GM18909 (cell line): ENCODE measurements at regions not wholly inside any gene's neighbourhood (a gene's known extent, or its start where the extent isn't known, plus 50 kb on each side); places are given as distances from the start of the nearest gene placed in this dataset.
"Not testable (repeated sequence)": the region's sequence is repeated elsewhere in the genome, so short reads cannot be mapped to it uniquely, and the experiment has no call there.

Experiments
- ATAC-seq: cut with Tn5 transposase; IDR thresholded peaks from one replicate; pipeline ENCODE4 v1.9.1; 2021; ENCODE audit warnings: mild to moderate bottlenecking; ENCODE audit not compliant: unreplicated experiment, poor library complexity

- ATAC-seq: peak; percentile 67
These were observed 516.9 kb downstream of the AMY1C start for GRCh38 chr1:104266612-104267011.

GRCh38 chr1:104288322-104288721 lies 538.6 kb downstream of the AMY1C start:
- ATAC-seq: not testable (repeated sequence)

- no peak for ATAC-seq
These were observed 541.5 kb downstream of the AMY1C start for GRCh38 chr1:104291156-104291555.

GRCh38 chr1:104294259-104294658 lies 544.6 kb downstream of the AMY1C start:
- ATAC-seq: no peak

- no peak for ATAC-seq
These were observed 545.8 kb downstream of the AMY1C start for GRCh38 chr1:104295511-104295910.

GRCh38 chr1:104309673-104310072 lies 560.0 kb downstream of the AMY1C start:
- ATAC-seq: no peak

- no peak for ATAC-seq
These were observed 566.1 kb downstream of the AMY1C start for GRCh38 chr1:104315823-104316222.

GRCh38 chr1:104322131-104322530 lies 572.4 kb downstream of the AMY1C start:
- ATAC-seq: no peak

GRCh38 chr1:104329278-104329677 lies 579.6 kb downstream of the AMY1C start:
- no peak for ATAC-seq

GRCh38 chr1:104331763-104332162 lies 582.1 kb downstream of the AMY1C start:
- ATAC-seq: no peak

GRCh38 chr1:104337927-104338326 lies 588.2 kb downstream of the AMY1C start:
- not testable (repeated sequence) for ATAC-seq

GRCh38 chr1:104341944-104342343 lies 592.2 kb downstream of the AMY1C start:
- no peak for ATAC-seq

- no peak for ATAC-seq
These were observed 598.6 kb downstream of the AMY1C start for GRCh38 chr1:104348277-104348676.

- no peak for ATAC-seq
These were observed 603.9 kb downstream of the AMY1C start for GRCh38 chr1:104353580-104353979.

- no peak for ATAC-seq
These were observed 608.4 kb downstream of the AMY1C start for GRCh38 chr1:104358086-104358485.

- ATAC-seq: no peak
These were observed 608.9 kb downstream of the AMY1C start for GRCh38 chr1:104358621-104359020.

GRCh38 chr1:104378414-104378813 lies 628.7 kb downstream of the AMY1C start:
- no peak for ATAC-seq

GRCh38 chr1:104380003-104380402 lies 630.3 kb downstream of the AMY1C start:
- ATAC-seq: no peak

- no peak for ATAC-seq
These were observed 638.2 kb downstream of the AMY1C start for GRCh38 chr1:104387716-104388508.

- no peak for ATAC-seq
These were observed 642.9 kb downstream of the AMY1C start for GRCh38 chr1:104392552-104392951.

GRCh38 chr1:104402178-104402577 lies 652.5 kb downstream of the AMY1C start:
- no peak for ATAC-seq

- ATAC-seq: no peak
These were observed 654.2 kb downstream of the AMY1C start for GRCh38 chr1:104403883-104404282.
